ENCODE measurements at regions not wholly inside any gene's neighbourhood (a gene's known extent, or its start where the extent isn't known, plus 50 kb on each side); places are given as distances from the start of the nearest gene placed in this dataset.

- no peak overlapping the region for H3K4me3 ChIP-seq (ENCODE audit: low read length)
- peak; percentile 49 for DNase-seq (ENCODE audit: low read depth)
- TF ChIP-seq CTCF (conservative IDR thresholded peaks at IDR 0.05; ENCODE audit: low read length): no peak
Measured at GRCh38 chr4:124948976-124949597, 236.6 kb upstream of the ANKRD50 start.

GRCh38 chr4:124947622-124948265 is 235.2 kb upstream of the ANKRD50 start:
- no peak for DNase-seq (ENCODE audit: low read depth)
- no peak for TF ChIP-seq CTCF (conservative IDR thresholded peaks at IDR 0.05; ENCODE audit: low read length)

GRCh38 chr4:124946696-124947095 is 234.2 kb upstream of the ANKRD50 start:
- no peak for TF ChIP-seq CTCF (conservative IDR thresholded peaks at IDR 0.05; ENCODE audit: low read length)
- H3K4me3 ChIP-seq (ENCODE audit: low read length): no peak overlapping the region
- DNase-seq (ENCODE audit: low read depth): no peak

More at GRCh38 chr4:124947622-124948265, 235.2 kb upstream of the ANKRD50 start:
- no peak overlapping the region for H3K4me3 ChIP-seq (ENCODE audit: low read length)

- no peak for TF ChIP-seq CTCF (conservative IDR thresholded peaks at IDR 0.05; ENCODE audit: low read length)
- DNase-seq (ENCODE audit: low read depth): no peak
- no peak overlapping the region for H3K4me3 ChIP-seq (ENCODE audit: low read length)
Measured at GRCh38 chr4:124945422-124945821, 232.9 kb upstream of the ANKRD50 start.

- H3K4me3 ChIP-seq (ENCODE audit: low read length): no peak overlapping the region
- DNase-seq (ENCODE audit: low read depth): no peak
- no peak for TF ChIP-seq CTCF (conservative IDR thresholded peaks at IDR 0.05; ENCODE audit: low read length)
Measured at GRCh38 chr4:124943938-124944337, 231.4 kb upstream of the ANKRD50 start.

GRCh38 chr4:124943145-124943889 is 230.8 kb upstream of the ANKRD50 start:
- H3K4me3 ChIP-seq (ENCODE audit: low read length): no peak overlapping the region
- no peak for TF ChIP-seq CTCF (conservative IDR thresholded peaks at IDR 0.05; ENCODE audit: low read length)
- peak; percentile 13 for DNase-seq (ENCODE audit: low read depth)
